Liver (tissue), 8 donors: ENCODE measurements at regions not wholly inside any gene's neighbourhood (a gene's known extent, or its start where the extent isn't known, plus 50 kb on each side); places are given as distances from the start of the nearest gene placed in this dataset.

ENCODE experiments used
- DNase-seq: peaks from one replicate; pipeline ENCODE4 v3.0.0-alpha.2; 2017; ENCODE audit warnings: low spot score
- H3K27ac ChIP-seq, 2 donors: one replicate each; pipeline ENCODE4 v1.7.0; 2013; ENCODE audit warnings: inconsistent platforms in 2 of 2, low read length in 2 of 2, control low read depth in 1 of 2, low read depth in 1 of 2, mild to moderate bottlenecking in 1 of 2
- H3K27me3 ChIP-seq, 4 donors: one replicate each; pipeline versions ENCODE4 v1.6.1 to v1.7.0; 2013; ENCODE audit warnings: low read length in 3 of 4, inconsistent platforms in 1 of 4, mild to moderate bottlenecking in 1 of 4, moderate library complexity in 1 of 4; ENCODE audit not compliant: control insufficient read depth in 4 of 4, insufficient read depth in 4 of 4
- H3K36me3 ChIP-seq, 4 donors: one replicate each; pipeline versions ENCODE4 v1.6.1 to v1.7.0; 2013; ENCODE audit warnings: low read length in 3 of 4, mild to moderate bottlenecking in 3 of 4, low read depth in 1 of 4, moderate library complexity in 1 of 4; ENCODE audit not compliant: control insufficient read depth in 4 of 4, insufficient read depth in 3 of 4
- H3K4me1 ChIP-seq, 4 donors: one replicate each; pipeline versions ENCODE4 v1.6.1 to v1.7.0; 2013; ENCODE audit warnings: low read length in 3 of 4, mild to moderate bottlenecking in 3 of 4, moderate library complexity in 1 of 4; ENCODE audit not compliant: control insufficient read depth in 4 of 4, insufficient read depth in 4 of 4
- H3K4me3 ChIP-seq, 3 donors: one replicate each; pipeline versions ENCODE4 v1.6.1 to v1.7.0; 2013; ENCODE audit warnings: low read length in 3 of 3, control low read depth in 1 of 3, low read depth in 1 of 3, mild to moderate bottlenecking in 1 of 3
- H3K9ac ChIP-seq, 2 donors: one replicate each; pipeline ENCODE4 v1.7.0; 2013; ENCODE audit warnings: low read length in 2 of 2, mild to moderate bottlenecking in 2 of 2, moderate library complexity in 2 of 2, control low read depth in 1 of 2, low read depth in 1 of 2
- H3K9me3 ChIP-seq, 4 donors: one replicate each; pipeline versions ENCODE4 v1.6.1 to v1.7.0; 2013; ENCODE audit warnings: low read length in 3 of 4; ENCODE audit not compliant: control insufficient read depth in 4 of 4
- EGR1 ChIP-seq, 2 donors: IDR thresholded peaks; 2 replicates each; pipeline ENCODE4 v1.6.1; 2016 to 2018; ENCODE audit warnings: antibody characterized with exemption in 2 of 2, low read depth in 2 of 2
- FOXA1 ChIP-seq: IDR thresholded peaks from 2 replicates; pipeline ENCODE4 v1.6.1; 2016; ENCODE audit warnings: antibody characterized with exemption
- FOXA2 ChIP-seq: IDR thresholded peaks from 2 replicates; pipeline ENCODE4 v1.6.1; 2016; ENCODE audit warnings: antibody characterized with exemption
- GABPA ChIP-seq, 2 donors: IDR thresholded peaks in 1 of 2; conservative IDR thresholded peaks in 1 of 2; 2 replicates each; pipeline ENCODE4 v1.6.1; 2016; ENCODE audit warnings: antibody characterized with exemption in 2 of 2, mild to moderate bottlenecking in 1 of 2, moderate library complexity in 1 of 2
- HNF4A ChIP-seq, 2 donors: conservative IDR thresholded peaks; 2 replicates each; pipeline ENCODE4 v1.6.1; 2016; ENCODE audit warnings: antibody characterized with exemption in 2 of 2, mild to moderate bottlenecking in 2 of 2
- JUND ChIP-seq, 2 donors: IDR thresholded peaks; 2 replicates each; pipeline ENCODE4 v1.6.1; 2016; ENCODE audit warnings: antibody characterized with exemption in 2 of 2
- RAD21 ChIP-seq, 2 donors: IDR thresholded peaks; 2 replicates each; pipeline ENCODE4 v1.6.1; 2016; ENCODE audit warnings: antibody characterized with exemption in 2 of 2, mild to moderate bottlenecking in 2 of 2
- RXRA ChIP-seq, 2 donors: IDR thresholded peaks; 2 replicates each; pipeline ENCODE4 v1.6.1; 2017 to 2018; ENCODE audit warnings: antibody characterized with exemption in 2 of 2, mild to moderate bottlenecking in 1 of 2
- SP1 ChIP-seq: IDR thresholded peaks from 2 replicates; pipeline ENCODE4 v1.6.1; 2018; ENCODE audit warnings: antibody characterized with exemption, mild to moderate bottlenecking
- TAF1 ChIP-seq: conservative IDR thresholded peaks from 2 replicates; pipeline ENCODE4 v1.6.1; 2016; ENCODE audit warnings: antibody characterized with exemption, mild to moderate bottlenecking
- YY1 ChIP-seq: IDR thresholded peaks from 2 replicates; pipeline ENCODE4 v1.6.1; 2016; ENCODE audit warnings: antibody characterized with exemption, mild to moderate bottlenecking
- WGBS: extraction: QIAGEN DNeasy Blood & Tissue Kit; methylation state at CpG from one replicate; pipeline ENCODE4 v1.1.7; 2013; 5-methylcytosine and 5-hydroxymethylcytosine counted together
- TF ChIP-seq, protein P1 (sequence below): IDR thresholded peaks from 2 replicates; pipeline ENCODE4 v1.6.1; 2016; ENCODE audit warnings: antibody characterized with exemption, mild to moderate bottlenecking
- TF ChIP-seq, protein P2 (sequence below): fragments of 150-350 bp; IDR thresholded peaks from 2 replicates; pipeline ENCODE4 v1.5.1; 2017; ENCODE audit warnings: improper control_type of control experiment, low read depth, low read length; ENCODE audit not compliant: missing input control
- TF ChIP-seq, protein P3 (sequence below): IDR thresholded peaks from 2 replicates; pipeline ENCODE4 v1.6.1; 2016; ENCODE audit warnings: antibody characterized with exemption
- TF ChIP-seq, protein P4 (sequence below): IDR thresholded peaks from 2 replicates; pipeline ENCODE4 v1.6.1; 2016; ENCODE audit warnings: antibody characterized with exemption
- TF ChIP-seq, protein P5 (sequence below): IDR thresholded peaks from 2 replicates; pipeline ENCODE4 v1.6.1; 2016; ENCODE audit warnings: antibody characterized with exemption
- donor health status: healthy.
- donor health status: healthy.
- donor health status: healthy.
- donor health status: healthy.
- donor health status: healthy.

DNA sequence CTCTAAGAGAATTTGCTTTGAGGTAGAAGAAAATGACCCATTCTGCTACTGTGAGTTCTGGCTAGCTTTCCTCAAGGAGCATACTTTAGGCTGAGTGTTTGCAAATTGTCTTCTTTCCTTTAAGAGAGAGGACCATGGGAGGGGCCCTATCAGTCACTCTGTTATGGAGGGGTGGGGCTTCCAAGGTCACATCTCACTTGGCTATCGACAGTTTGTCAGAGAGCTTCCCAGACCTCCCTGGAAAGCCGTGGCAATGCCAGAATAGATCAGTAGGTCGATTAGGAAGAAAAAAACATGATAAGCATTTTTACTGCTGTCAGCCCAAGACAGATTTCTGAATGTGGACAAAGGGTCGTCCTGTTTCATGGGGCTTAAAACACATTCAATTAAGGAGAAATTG is 93.3 kb downstream of the OXGR1 start:
- H3K9me3 ChIP-seq: peaks cover 0 to 2% (median under 1%) of the 10 kb centered on the region in 4 donors
- H3K9ac ChIP-seq: no peak overlapping the region
- no peak overlapping the region for H3K27ac ChIP-seq
- no peak for DNase-seq
- no peak overlapping the region for H3K4me3 ChIP-seq
- H3K4me1 ChIP-seq: no peaks in the 10 kb centered on the region
- H3K27me3 ChIP-seq: peaks cover 0 to 5% (median 0%) of the 10 kb centered on the region in 4 donors
- no peaks in the 10 kb centered on the region for H3K36me3 ChIP-seq
- WGBS: 13% methylated on average over 4 of the region's 4 CpGs
- TF ChIP-seq, protein P1, sequence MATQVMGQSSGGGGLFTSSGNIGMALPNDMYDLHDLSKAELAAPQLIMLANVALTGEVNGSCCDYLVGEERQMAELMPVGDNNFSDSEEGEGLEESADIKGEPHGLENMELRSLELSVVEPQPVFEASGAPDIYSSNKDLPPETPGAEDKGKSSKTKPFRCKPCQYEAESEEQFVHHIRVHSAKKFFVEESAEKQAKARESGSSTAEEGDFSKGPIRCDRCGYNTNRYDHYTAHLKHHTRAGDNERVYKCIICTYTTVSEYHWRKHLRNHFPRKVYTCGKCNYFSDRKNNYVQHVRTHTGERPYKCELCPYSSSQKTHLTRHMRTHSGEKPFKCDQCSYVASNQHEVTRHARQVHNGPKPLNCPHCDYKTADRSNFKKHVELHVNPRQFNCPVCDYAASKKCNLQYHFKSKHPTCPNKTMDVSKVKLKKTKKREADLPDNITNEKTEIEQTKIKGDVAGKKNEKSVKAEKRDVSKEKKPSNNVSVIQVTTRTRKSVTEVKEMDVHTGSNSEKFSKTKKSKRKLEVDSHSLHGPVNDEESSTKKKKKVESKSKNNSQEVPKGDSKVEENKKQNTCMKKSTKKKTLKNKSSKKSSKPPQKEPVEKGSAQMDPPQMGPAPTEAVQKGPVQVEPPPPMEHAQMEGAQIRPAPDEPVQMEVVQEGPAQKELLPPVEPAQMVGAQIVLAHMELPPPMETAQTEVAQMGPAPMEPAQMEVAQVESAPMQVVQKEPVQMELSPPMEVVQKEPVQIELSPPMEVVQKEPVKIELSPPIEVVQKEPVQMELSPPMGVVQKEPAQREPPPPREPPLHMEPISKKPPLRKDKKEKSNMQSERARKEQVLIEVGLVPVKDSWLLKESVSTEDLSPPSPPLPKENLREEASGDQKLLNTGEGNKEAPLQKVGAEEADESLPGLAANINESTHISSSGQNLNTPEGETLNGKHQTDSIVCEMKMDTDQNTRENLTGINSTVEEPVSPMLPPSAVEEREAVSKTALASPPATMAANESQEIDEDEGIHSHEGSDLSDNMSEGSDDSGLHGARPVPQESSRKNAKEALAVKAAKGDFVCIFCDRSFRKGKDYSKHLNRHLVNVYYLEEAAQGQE: no peak
- TF ChIP-seq TAF1: no peak
- TF ChIP-seq, protein P2, sequence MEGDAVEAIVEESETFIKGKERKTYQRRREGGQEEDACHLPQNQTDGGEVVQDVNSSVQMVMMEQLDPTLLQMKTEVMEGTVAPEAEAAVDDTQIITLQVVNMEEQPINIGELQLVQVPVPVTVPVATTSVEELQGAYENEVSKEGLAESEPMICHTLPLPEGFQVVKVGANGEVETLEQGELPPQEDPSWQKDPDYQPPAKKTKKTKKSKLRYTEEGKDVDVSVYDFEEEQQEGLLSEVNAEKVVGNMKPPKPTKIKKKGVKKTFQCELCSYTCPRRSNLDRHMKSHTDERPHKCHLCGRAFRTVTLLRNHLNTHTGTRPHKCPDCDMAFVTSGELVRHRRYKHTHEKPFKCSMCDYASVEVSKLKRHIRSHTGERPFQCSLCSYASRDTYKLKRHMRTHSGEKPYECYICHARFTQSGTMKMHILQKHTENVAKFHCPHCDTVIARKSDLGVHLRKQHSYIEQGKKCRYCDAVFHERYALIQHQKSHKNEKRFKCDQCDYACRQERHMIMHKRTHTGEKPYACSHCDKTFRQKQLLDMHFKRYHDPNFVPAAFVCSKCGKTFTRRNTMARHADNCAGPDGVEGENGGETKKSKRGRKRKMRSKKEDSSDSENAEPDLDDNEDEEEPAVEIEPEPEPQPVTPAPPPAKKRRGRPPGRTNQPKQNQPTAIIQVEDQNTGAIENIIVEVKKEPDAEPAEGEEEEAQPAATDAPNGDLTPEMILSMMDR: no peak
- TF ChIP-seq, protein P3, sequence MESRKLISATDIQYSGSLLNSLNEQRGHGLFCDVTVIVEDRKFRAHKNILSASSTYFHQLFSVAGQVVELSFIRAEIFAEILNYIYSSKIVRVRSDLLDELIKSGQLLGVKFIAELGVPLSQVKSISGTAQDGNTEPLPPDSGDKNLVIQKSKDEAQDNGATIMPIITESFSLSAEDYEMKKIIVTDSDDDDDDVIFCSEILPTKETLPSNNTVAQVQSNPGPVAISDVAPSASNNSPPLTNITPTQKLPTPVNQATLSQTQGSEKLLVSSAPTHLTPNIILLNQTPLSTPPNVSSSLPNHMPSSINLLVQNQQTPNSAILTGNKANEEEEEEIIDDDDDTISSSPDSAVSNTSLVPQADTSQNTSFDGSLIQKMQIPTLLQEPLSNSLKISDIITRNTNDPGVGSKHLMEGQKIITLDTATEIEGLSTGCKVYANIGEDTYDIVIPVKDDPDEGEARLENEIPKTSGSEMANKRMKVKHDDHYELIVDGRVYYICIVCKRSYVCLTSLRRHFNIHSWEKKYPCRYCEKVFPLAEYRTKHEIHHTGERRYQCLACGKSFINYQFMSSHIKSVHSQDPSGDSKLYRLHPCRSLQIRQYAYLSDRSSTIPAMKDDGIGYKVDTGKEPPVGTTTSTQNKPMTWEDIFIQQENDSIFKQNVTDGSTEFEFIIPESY: no peak
- TF ChIP-seq, protein P4, sequence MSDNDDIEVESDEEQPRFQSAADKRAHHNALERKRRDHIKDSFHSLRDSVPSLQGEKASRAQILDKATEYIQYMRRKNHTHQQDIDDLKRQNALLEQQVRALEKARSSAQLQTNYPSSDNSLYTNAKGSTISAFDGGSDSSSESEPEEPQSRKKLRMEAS: no peak
- TF ChIP-seq, protein P5, sequence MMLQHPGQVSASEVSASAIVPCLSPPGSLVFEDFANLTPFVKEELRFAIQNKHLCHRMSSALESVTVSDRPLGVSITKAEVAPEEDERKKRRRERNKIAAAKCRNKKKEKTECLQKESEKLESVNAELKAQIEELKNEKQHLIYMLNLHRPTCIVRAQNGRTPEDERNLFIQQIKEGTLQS: no peak
- TF ChIP-seq YY1: no peak
- TF ChIP-seq SP1: no peak
- no peak for TF ChIP-seq RAD21 (IDR thresholded peaks at IDR 0.05)
- TF ChIP-seq EGR1 (IDR thresholded peaks at IDR 0.05; ENCODE audit: low read depth in 2 of 2): no peak
- no peak for TF ChIP-seq JUND (IDR thresholded peaks at IDR 0.05)
- TF ChIP-seq FOXA1: no peak
- no peak for TF ChIP-seq RXRA (IDR thresholded peaks at IDR 0.05)

DNA sequence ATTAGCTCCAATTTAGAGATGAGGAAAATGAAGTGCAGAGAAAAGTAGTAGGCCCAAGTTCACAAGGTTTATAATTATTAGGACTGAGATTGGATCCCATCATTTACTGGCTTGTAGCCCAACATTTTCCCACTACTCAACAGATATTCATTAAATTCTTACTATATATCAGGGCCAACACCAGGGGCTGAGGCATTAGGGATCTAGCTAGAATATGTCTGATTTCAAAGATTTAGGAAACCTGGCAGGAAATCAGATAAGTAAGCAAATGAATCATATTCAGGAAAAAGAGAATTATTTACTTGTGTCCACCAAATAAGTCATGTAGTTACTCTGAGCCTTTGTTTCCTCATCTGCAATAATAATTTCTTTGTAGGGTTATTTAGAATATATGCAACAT is 94.3 kb downstream of the OXGR1 start:
- no peak overlapping the region for H3K27ac ChIP-seq
- DNase-seq: no peak
- H3K9me3 ChIP-seq: peaks cover 3 to 5% (median 4%) of the 10 kb centered on the region in 4 donors
- H3K4me1 ChIP-seq: no peaks in the 10 kb centered on the region
- no peaks in the 10 kb centered on the region for H3K36me3 ChIP-seq
- H3K9ac ChIP-seq: no peak overlapping the region
- TF ChIP-seq, protein P5: no peak
- TF ChIP-seq GABPA (IDR thresholded peaks at IDR 0.05 in 1 of 2, conservative IDR thresholded peaks at IDR 0.05 in 1 of 2) (no peak), RXRA (IDR thresholded peaks at IDR 0.05) (no peak), RAD21 (IDR thresholded peaks at IDR 0.05) (no peak), FOXA2 (no peak), HNF4A (conservative IDR thresholded peaks at IDR 0.05) (no peak), EGR1 (IDR thresholded peaks at IDR 0.05; ENCODE audit: low read depth in 2 of 2) (no peak), YY1 (no peak)
- TF ChIP-seq, protein P3: no peak
- TF ChIP-seq, protein P4: no peak
- H3K4me3 ChIP-seq: no peak overlapping the region
- peaks cover 0 to 5% (median 0%) of the 10 kb centered on the region in 4 donors for H3K27me3 ChIP-seq
